GM19324 (cell line): ENCODE measurements at regions not wholly inside any gene's neighbourhood (a gene's known extent, or its start where the extent isn't known, plus 50 kb on each side); places are given as distances from the start of the nearest gene placed in this dataset.
"Not testable (repeated sequence)": the region's sequence is repeated elsewhere in the genome, so short reads cannot be mapped to it uniquely, and the experiment has no call there.

ENCODE experiments used
- ATAC-seq: cut with Tn5 transposase; IDR thresholded peaks from one replicate; pipeline ENCODE4 v1.9.1; 2021; ENCODE audit warnings: mild to moderate bottlenecking, moderate library complexity; ENCODE audit not compliant: unreplicated experiment, low FRiP score

DNA sequence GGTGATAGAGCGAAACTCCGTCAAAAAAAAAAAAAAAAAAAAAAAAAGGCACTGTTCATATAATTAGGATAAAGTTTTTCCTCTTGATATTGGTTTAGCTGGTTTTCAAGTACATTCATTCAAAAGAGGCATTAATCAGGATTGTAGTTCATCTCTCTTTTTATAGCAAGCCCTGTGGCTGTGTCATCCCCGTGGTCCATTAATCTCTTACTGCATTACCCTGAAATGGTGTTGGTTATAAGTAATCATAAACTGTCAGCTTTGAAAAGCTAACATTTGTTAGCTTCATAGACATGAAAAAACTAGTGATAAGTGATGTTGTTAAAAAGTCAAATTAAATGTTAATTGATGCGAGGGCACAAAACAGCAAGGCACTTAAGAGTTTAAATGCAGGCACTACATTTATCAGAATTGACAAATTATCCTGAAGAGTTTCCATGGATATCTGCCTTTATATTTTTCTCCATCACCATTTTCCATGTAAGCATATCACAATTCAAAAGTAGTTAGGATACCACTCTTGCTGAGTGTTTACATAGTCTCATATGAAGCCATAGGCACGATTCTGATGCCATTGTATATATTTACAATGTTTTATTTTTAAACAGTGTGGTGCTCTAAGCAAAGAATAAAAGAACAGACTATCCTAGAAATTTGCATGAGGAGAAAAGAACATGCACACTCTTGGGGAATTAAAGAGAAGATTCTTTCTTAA is 193.1 kb downstream of the OTOL1 start:
- ATAC-seq: no peak

DNA sequence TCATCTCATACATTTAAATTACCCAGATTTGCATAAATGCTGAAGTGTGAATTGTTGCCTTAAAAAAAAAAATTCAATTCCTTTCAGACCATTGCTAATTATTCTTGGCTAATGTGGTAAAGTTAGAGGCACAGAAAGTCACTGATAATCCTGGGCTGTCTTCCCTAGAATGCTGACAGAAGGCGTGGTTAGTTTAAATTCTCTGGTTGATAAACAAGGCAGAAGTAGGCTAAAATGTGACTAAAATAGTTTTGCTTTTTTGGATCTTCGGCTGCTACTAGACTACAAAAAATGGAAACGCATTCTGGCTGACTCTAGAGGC is 193.7 kb downstream of the OTOL1 start:
- ATAC-seq: no peak

DNA sequence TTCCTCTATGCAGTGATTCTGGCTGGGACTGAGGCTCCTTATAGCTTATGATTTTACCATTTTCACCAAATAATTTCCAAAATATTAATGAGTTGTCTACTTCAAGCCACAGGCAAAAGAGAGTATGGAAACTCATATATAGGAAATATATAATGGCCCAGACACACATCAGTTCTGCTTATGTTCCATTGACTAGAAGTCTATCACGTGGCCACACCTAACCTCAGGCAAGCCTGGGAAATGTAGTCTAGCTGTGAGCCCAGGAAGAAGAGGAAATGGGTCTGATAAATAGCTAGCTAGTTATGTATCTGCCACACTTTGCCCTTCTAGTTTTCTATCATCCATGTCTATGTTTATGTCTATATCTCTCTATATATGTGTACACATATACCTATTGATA is 195.1 kb downstream of the OTOL1 start:
- no peak for ATAC-seq

DNA sequence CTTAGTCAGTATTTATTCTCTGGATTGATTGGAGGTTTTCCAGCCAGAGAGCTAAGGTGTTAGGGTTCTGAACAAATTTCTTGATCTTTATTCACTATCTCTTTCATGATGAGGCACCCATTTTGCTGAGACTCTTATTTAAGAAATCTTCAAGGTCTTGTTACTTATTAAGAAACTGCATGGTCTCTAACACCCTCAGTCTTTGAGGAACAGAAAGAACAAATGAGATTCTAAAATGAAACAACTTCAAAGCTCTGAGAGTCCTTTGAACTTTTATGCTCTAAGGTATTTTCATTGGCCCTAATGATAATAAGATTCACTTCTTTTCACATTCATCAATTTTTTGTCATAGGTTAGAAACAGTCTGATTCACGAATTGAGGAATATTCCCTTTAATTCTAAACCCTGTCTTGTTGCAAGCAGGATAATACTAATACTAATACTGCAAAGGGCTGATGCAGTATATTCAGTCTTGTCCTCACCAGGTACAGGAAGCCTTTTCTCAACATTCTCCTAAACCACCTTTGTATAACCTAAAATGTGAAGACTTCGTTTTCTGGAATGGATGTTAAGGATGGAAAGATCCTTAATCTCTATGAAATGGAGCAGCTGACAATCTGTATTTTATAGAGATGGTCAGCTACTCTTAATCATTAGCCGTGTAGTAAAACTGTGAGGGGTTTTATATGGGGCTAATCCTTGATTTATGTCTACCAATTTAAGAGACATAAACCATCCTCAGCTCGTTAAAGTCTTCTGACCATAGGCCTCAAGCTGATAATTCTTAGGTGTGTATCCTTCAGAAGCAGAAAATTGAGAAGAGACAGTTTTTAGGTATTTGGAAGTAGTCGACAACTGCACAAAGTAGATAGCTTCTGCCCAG is 198.3 kb downstream of the OTOL1 start:
- peak; percentile 66 for ATAC-seq

DNA sequence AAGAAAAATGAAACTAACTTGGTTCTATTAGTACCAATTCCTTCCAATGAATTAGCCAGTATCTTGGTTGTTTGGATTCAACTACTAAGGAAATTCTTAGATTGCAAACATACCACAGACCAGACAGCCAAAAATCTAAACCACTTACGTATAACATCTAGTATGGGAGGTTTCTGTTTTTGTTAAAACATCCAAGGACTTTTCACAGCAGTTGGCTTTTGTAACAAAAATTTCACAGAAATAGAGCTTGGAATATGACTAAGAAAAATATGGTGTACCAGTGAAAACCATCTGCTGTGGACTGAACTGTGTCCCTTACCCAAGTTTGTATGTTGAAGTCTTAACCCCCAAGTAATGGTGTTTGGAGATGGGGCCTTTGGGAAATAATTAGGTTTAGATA is 199.2 kb downstream of the OTOL1 start:
- ATAC-seq: no peak

DNA sequence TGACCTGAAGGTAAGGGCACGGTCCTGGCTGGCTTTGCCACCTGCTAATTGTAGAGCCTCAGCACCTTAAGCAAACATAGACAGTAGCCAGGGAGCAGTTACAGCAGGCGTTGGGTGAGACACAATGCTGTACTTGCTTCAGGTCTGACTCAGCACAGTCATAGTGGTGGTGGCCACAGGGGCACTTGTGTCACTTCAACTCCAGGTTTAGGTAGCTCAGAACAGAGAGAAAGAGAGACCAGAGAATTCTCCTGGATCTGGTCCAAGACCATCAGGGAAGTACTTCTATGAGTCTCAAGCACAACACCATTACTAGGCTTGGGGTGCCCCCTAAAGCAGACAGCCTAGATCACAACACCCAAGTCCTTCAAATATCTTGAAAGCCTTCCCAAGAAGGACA is 204.4 kb downstream of the OTOL1 start:
- no peak for ATAC-seq

DNA sequence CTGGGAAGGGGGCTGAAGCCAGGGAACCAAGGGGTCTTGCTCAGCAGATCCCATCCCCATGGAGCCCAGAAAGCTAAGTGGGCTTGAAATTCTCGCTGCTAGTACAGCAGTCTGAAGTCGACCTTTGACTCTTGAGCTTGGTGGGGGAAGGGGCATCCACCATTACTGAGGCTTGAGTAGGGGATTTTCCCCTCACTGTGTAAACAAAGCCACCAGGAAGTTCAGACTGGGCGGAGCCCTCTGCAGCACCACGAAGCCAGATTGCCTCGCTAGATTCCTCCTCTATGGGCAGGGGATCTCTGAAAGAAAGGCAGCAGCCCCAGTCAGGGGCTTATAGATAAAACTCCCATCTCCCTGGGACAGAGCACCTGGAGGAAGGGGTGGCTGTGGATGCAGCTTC is 210.6 kb downstream of the OTOL1 start:
- not testable (repeated sequence) for ATAC-seq

DNA sequence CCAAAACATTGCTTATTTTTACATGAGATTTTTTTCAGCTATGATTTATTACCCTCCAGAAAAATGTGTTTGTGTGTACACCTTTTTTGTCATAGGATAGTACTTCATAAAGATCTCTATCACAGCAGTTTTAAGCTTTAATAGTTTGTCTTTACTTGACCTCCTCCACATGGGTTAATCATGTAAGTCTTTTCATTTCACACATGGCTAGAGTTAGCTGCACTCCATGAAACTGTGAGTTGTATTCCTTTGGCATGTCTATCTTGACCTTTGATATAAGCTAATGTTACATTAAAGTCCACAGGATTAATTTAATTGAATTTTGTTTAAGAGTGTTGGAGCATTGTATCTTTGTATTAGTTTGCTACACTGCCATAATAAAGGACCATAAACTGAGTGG is 217.1 kb downstream of the OTOL1 start:
- ATAC-seq: no peak

DNA sequence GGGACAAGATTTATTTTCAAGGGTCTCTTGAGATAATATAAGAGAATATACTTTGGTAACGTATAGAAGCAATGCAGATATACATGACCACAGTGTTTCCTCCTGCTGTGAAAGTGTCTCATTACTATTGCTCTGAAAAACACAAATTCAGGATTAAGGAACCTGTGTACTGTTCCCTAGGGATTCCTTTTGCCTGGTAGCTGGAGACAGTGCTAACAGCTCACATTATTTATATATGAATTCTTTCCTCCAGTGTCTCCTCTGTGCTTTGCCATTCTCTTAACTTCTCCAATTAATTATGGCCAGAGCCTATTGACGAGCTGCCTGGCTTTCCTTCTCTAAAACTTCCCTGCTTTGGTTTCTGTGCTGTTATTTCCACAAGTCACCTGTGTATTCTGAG is 235.4 kb downstream of the OTOL1 start:
- ATAC-seq: no peak

DNA sequence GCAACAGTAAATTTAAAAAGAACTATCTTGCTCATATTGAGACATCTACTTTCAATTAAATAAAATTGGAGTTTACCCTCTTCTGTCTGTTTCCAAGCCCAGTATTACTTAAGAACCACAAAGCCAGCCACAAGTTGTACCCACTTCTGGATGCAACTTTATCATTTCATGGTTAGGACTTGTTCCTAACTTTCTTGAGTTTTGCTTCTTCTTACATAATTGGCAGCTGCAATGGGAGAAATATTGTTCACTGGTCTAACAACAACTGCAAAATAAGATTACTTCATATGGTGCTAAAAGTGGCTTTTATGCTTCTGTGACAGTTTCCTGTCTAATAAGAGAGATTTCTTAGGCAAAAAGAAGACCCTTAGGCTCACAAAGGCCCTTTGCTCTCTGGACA is 240.6 kb downstream of the OTOL1 start:
- no peak for ATAC-seq

DNA sequence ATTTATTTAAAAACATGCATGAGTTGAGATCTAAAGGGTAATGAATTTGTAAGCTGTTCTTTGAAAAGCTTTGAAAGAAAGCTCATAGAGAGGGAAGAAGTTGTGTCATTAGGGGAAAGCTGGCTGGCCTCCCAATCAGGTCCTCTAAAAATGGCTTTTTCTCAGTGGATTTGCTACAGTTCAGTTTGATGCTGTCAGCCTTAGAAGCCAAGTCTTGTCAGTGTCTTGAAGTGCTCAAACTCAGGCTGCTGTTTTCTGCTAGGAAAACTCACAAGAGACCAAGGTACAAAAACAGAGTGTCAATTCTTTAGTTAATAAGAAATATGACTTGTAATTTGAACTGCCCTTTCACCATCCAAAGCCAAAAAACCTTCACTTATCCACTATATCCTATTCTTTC is 243.8 kb downstream of the OTOL1 start:
- ATAC-seq: no peak

DNA sequence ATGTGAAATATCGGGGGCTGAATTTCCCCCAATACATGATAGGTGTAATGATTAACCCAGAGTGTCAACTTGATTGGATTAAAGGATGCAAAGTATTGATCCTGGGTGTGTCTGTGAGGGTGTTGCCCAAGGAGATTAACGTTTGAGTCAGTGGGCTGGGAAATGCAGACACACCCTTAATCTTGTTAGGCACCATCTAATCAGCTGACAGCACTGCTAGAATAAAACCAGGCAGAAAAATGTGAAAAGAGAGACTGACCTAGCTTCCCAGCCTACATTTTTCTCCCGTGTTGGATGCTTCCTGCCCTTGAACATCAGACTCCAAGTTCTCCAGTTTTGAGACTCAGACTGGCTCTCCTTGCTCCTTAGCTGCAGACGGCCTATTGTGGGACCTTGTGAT is 247.8 kb downstream of the OTOL1 start:
- ATAC-seq: no peak

DNA sequence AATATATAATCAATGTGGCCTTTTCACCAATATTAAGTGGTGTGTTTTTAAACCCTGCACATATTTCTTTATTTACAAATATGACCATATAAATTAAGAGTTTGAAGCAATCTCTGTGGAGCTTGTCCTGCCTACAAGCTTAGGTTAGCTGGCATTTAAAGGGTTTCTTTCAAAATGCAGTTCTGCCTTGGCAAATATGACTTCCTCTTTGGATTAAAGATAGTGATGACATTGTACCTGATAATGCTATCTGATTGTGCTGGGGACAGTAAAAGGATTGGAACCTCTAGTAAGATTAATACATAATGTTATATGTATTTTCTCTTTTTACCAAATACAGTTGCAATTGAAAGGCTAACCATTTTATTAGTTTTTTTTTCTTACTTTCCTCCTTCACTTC is 249.1 kb downstream of the OTOL1 start:
- no peak for ATAC-seq

DNA sequence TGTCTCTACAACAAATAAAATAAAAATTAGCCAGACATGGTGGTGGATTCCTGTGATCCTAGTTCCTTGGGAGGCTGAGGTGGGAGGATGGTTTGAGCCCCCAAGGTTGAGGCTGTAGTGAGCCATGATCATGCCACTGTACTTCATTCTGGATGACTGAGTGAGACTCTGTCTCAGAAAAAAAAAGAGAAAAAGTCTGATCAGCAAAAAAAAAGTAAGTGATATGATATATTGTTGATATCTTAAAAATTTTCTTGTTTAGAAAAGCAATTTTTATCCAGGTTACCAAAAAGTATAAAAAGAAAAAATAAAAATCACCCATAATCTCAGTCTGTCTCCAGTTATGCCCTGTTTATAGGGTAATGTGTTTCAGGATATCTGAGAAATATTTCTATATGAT is 251.4 kb downstream of the OTOL1 start:
- ATAC-seq: no peak

DNA sequence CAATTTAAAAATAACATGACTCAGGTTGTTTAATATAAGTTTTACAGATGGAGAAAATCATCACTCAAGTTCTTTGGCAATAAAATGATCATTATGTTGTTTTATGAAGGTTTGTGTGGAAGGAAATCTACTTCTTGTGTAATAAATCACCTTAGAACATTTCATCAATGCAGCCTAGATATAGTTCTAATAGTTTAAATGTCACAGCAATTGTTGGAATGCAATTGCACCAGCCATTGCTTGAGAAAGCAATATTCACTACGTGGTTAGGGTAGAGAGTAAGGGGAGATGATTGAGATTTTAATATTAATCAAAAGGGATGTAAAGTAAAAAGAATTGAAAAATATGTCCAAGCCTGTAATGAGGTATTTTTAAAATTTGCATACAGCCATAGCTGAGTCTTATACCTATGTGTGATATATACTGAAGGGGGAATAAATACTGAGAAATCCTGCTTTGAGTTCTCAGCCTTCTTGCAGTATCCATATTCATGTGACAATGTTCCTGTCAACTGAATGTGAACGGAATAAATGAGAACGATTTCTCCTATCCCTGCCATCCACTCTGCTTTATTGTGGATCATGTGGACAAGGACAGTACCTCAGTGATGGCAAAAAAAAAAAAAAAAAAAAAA is 257.9 kb downstream of the OTOL1 start:
- ATAC-seq: no peak

DNA sequence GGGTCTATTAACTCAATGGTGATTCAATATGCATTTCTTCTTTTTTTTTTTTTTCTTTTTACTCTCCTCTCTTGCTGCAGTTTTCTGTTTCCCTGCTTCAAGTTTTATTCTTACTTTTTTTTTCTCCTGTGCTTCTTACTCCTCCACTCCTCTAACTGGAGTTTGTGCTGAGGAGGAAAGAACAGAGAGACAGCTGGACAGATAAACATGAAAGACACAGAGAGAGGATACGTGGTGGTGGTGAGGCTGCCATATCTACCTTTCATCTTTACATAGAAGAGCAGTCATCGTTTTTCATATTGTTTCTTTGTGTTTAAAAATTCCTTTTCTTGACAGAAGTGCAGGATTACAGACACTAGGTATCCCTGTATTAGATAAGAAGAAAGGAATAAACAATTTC is 262.8 kb downstream of the OTOL1 start:
- no peak for ATAC-seq

DNA sequence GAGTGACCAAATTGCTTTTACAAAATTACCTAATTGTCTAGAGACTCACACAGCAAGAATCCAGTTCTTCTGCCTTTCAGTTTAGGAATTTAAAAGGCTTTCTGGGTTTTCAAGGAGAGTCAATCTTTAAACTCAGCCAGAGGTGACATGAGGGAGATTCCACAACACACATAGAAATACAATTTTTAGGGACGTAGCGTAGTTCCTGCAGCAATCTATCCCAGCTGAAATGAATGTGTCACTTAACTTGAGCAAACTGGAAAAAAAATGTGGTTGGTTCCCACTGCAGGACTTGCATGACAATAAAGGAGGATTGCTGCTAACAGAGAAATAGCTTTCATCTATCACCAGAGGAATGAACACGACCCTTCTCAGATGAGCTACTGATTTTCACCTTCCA is 269.7 kb downstream of the OTOL1 start:
- no peak for ATAC-seq

DNA sequence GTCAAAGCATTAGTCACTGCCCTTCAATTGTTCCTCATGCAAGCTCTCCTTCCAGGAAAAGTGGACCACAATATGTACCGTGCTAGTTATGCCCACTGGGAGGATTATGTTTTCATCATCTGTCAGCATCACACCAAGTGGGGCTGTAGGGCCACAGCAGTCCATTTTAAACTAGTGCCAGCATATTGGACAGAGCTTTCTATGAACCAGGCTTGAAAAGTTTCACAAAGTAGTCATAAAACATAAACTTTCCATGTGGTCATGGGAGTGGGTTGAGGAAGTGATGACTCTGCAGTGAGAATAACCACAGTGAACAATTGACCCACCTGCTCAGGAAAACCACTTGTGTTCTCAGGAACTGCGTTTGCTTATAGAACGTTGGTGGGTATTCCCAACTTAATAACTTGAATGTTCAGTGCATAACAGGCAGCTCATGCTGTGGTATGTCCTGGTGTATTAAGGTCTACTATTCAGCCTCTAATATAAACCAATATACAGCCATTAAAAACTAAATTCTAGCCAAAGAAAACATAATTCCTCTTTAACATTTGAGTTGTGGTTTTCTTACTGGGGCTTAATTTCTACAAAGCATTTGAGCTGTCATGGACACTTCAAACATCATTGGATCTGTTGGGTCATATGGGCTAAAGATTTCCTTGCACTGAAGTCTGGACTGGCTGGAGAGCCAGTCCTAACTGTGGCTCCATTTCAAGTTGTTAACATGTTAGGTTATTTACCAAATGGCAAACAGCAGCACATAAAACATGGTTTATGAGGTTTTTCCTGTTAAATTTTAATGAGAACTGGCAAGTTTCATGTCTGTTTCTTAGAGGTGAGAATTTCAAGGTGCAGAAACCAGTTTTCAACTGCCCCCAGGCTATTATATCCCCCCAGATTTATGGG is 274.1 kb downstream of the OTOL1 start:
- peak; percentile 67 for ATAC-seq

DNA sequence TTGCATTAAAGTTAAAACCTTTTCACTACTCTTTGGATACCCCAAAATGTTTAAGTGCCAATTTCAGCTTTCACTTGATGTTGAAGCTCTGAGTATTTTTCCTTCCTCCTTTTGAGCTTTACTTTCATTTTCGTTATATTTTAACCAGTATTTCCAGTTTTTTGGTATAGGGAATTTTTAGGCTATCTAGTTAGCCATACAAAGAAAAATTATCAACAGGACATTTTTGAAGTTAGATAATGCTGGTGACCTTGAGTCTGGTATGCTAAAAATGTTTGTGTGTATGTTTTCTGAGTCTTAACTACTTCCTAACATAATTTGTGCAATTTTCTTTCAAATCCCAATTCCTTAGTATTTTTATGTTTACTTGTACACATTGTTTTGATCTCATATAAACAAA is 284.8 kb downstream of the OTOL1 start:
- no peak for ATAC-seq

DNA sequence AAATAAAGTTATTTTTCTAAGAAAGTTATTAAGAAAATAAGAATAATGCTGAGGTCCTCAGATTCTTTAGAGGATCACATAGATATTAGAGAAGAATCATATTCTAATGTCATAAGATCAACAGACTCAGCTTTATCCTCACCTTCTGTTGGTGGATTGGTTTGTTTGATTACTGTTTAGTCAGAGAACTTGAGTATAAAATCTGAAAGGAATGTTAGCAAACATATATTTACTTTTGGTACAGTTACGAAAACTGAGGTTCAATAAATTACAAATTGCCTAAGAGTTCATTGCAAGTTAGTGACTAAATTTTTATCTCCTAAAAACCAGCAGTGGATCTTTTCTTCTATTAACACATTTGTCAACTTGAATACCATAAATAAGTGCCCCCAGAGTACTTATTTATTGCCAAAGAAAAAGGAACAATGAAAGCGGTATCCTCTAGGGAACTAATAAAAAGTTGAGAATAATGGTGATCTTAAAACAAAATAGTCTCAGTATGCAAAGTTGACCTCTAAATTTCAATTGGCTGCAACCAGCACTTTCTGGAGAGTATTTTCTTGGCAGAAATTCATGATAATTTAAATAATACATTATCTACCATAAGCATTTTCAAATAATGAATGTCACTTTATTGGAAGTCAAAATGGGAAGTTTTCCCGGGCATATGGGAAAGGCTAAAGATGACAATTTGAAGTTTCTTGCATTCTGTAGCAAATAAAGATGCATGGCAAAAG is 296.8 kb downstream of the OTOL1 start:
- ATAC-seq: no peak
